ENCODE measurements at regions not wholly inside any gene's neighbourhood (a gene's known extent, or its start where the extent isn't known, plus 50 kb on each side); places are given as distances from the start of the nearest gene placed in this dataset.
"Not testable (repeated sequence)": the region's sequence is repeated elsewhere in the genome, so short reads cannot be mapped to it uniquely, and the experiment has no call there.

DNA sequence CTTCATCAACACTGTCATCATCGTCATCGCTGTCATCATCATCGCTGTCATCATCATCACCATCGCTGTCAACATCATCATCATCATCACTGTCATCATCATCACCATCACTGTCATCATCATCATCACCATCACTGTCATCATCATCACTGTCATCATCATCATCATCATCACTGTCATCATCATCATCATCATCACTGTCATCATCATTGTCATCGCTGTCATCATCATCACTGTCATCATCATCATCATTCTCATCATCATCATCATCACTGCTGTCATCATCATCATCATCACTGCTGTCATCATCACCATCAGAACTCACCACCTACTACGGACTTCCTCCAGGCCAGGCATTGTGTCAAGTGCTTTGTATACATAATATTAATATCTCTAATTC lies 160.6 kb downstream of the AIPL1 start:
- H3K9me3 ChIP-seq = no peaks in the 10 kb centered on the region
- no peak for TF ChIP-seq Cebpa-rat (IDR thresholded peaks at IDR 0.05)
- H3K36me3 ChIP-seq = no peaks in the 10 kb centered on the region
- H4K20me1 ChIP-seq = no peaks in the 10 kb centered on the region; the same call in 1 of the 2 replicates
- no peak overlapping the region for H3K27ac ChIP-seq
- no peak overlapping the region for H3K4me3 ChIP-seq
- no peaks in the 10 kb centered on the region for H3K4me1 ChIP-seq
- no peak overlapping the region for H3K4me2 ChIP-seq
- H3K9ac ChIP-seq = no peak overlapping the region
- no peaks in the 10 kb centered on the region for H3K27me3 ChIP-seq

DNA sequence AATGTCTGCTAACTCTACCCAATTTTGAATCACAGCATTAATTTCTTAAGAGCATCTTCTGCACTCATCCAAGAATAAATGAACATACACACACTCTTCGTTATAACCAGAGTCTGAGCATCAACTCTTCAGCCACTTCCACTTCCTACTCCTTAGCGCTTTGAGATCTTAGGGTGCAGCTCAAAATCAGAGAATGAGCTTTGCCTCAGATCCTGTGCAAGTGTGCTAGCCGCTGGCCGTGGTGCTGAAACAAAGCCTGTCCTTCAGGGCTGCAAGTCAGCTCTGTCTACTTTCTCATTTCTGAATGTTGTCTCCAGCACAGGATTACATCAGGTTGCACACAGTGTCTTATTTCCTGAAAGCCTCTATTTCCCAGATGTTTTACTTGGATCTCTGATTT lies 165.4 kb downstream of the AIPL1 start:
- Histone ChIP-seq H3K4me1 (no peaks in the 10 kb centered on the region), H3K4me2 (no peak overlapping the region), H3K27ac (no peak overlapping the region), H3K4me3 (no peak overlapping the region), H3K27me3 (no peaks in the 10 kb centered on the region), H3K9me3 (no peaks in the 10 kb centered on the region), H3K9ac (no peak overlapping the region), H4K20me1 (no peaks in the 10 kb centered on the region; the same call in 1 of the 2 replicates), H3K36me3 (no peaks in the 10 kb centered on the region)
- TF ChIP-seq Cebpa-rat (IDR thresholded peaks at IDR 0.05) = no peak

DNA sequence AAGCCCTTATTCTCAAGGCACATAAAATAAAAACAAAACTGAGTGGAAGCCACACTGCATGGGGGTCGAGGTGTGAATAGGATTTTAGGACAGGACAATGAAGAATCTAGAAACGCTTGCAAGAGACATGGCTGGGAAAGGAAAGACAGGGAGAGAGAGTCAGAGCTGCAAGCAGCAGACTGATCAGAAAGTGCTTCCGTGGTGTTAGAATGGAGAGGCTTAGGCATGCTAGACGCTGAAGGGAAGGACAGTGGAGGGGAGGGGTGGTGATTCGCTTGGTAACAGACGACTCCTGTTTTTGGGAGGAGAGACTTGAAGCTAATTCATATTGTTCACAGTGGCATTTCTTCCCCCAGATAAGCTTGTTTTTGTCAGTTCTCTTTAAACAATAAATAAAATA lies 173.5 kb downstream of the AIPL1 start:
- no peak for TF ChIP-seq Cebpa-rat (IDR thresholded peaks at IDR 0.05)
- H3K27ac ChIP-seq = no peak overlapping the region
- no peaks in the 10 kb centered on the region for H3K4me1 ChIP-seq
- H3K4me2 ChIP-seq = no peak overlapping the region
- no peak overlapping the region for H3K9ac ChIP-seq
- no peak overlapping the region for H3K4me3 ChIP-seq
- H3K27me3 ChIP-seq = no peaks in the 10 kb centered on the region
- H4K20me1 ChIP-seq = no peaks in the 10 kb centered on the region
- no peaks in the 10 kb centered on the region for H3K36me3 ChIP-seq
- no peaks in the 10 kb centered on the region for H3K9me3 ChIP-seq

DNA sequence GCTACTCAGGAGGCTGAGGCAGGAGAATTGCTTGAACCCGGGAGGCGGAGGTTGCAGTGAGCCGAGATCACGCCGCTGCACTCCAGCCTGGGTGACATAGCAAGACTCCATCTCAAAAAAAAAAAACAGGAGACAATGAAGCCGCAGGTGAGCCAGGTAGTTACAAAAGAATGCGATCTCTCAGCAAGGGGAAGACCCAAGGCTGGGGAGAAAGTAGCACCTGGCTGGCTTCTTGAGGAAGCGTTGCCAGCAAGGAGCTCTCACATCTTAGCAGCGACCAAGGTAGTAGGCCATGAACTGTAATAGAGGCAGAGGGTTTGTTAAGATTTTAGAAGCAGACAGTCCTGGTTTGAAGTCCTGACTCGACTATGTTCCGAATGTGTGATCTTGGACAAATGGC lies 175.0 kb downstream of the AIPL1 start:
- Histone ChIP-seq H3K27ac (no peak overlapping the region), H4K20me1 (no peaks in the 10 kb centered on the region), H3K4me2 (no peak overlapping the region), H3K36me3 (no peaks in the 10 kb centered on the region), H3K4me1 (no peaks in the 10 kb centered on the region), H3K9ac (no peak overlapping the region), H3K4me3 (no peak overlapping the region), H3K9me3 (no peaks in the 10 kb centered on the region), H3K27me3 (no peaks in the 10 kb centered on the region)
- TF ChIP-seq Cebpa-rat (IDR thresholded peaks at IDR 0.05) = no peak

DNA sequence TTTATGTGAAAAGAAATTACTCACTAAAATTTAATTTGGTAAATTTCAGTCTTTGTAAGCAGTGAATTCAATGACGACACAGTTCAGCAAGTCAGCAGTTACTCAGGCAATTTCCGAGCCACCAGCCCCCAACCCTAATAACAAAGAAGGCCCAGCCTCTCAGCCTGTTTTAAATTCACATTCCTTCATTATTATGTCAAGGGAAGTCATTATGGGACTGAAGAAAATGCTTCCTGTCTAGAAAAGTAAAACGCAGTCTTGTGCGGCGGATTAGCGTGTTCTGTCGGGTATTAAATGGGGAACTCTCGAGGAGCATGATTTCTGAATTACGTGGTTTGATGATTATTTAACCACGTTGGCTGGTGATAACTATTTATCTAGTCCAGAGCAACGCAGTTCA lies 177.6 kb downstream of the AIPL1 start:
- no peaks in the 10 kb centered on the region for H3K4me1 ChIP-seq
- H3K9me3 ChIP-seq = no peaks in the 10 kb centered on the region
- H3K27me3 ChIP-seq = no peaks in the 10 kb centered on the region
- no peak overlapping the region for H3K27ac ChIP-seq
- H4K20me1 ChIP-seq = no peaks in the 10 kb centered on the region
- no peak overlapping the region for H3K4me3 ChIP-seq
- no peak overlapping the region for H3K9ac ChIP-seq
- TF ChIP-seq Cebpa-rat (IDR thresholded peaks at IDR 0.05) = no peak
- H3K36me3 ChIP-seq = no peaks in the 10 kb centered on the region
- H3K4me2 ChIP-seq = no peak overlapping the region

DNA sequence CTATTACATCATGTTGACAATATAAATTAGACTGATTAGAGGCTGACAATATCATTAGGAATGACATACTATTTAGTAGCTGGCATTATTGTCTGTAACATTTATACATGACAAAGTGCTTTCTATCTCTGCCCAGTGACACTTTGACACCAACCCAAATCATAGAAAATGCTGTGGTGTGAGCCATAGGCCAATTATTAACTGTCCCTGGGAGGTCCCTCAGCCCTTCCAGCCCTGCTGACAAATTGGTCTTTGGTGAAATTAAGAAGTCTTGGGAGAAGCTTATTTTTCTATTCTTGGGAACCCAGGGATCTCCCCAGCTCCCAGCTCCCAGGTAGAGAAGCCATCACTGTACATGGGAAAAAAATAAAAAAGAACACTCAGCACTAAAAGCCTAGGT lies 179.6 kb downstream of the AIPL1 start:
- Histone ChIP-seq H3K27me3 (no peaks in the 10 kb centered on the region), H3K4me3 (no peak overlapping the region), H3K4me1 (no peaks in the 10 kb centered on the region), H3K4me2 (no peak overlapping the region), H3K36me3 (no peaks in the 10 kb centered on the region), H3K27ac (no peak overlapping the region), H4K20me1 (no peaks in the 10 kb centered on the region), H3K9ac (no peak overlapping the region), H3K9me3 (no peaks in the 10 kb centered on the region)
- TF ChIP-seq Cebpa-rat (IDR thresholded peaks at IDR 0.05) = no peak

DNA sequence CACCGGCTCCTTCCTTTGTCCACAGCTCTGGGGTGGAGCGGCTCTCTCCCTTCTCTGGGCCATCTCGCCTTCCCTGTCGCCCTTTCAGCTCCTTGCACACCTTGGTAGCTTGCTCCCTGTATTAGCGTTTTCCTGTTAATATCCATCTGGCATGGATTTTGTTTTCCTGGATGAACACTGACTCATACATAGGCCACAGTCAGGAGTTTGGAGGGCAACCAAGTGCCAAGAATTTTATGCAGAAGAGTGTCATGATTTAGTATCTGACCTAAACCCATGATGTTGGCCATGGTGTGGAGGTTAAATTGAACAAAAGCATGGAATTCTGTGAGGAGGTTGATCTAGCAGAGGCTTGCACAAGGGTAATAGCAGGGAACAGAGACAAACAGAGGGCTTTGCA lies 180.9 kb downstream of the AIPL1 start:
- no peaks in the 10 kb centered on the region for H4K20me1 ChIP-seq
- H3K9ac ChIP-seq = no peak overlapping the region
- TF ChIP-seq Cebpa-rat (IDR thresholded peaks at IDR 0.05) = no peak
- no peaks in the 10 kb centered on the region for H3K36me3 ChIP-seq
- H3K27me3 ChIP-seq = no peaks in the 10 kb centered on the region
- H3K9me3 ChIP-seq = no peaks in the 10 kb centered on the region
- no peak overlapping the region for H3K27ac ChIP-seq
- H3K4me1 ChIP-seq = no peaks in the 10 kb centered on the region
- H3K4me2 ChIP-seq = no peak overlapping the region
- H3K4me3 ChIP-seq = no peak overlapping the region

DNA sequence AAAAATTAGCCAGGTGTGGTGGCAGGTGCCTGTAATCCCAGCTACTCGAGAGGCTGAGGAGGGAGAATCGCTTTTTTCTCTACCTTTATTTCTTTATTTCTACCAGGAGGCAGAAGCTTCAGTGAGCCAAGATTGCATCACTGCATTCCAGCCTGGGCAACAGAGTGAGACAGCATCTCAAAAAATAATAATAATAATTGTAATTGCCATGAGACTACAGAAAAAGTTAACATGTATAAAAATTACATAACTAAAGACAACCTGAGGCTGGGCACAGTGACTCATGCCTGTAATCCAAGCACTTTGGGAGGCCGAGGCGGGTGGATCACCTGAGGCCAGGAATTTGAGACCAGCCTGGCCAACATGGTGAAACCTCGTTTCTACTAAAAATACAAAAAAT lies 181.5 kb downstream of the WSCD1 start:
- H4K20me1 ChIP-seq, H3K4me1 ChIP-seq, H3K9me3 ChIP-seq, H3K36me3 ChIP-seq, H3K4me3 ChIP-seq, H3K27ac ChIP-seq, H3K4me2 ChIP-seq, H3K27me3 ChIP-seq, H3K9ac ChIP-seq: not testable (repeated sequence)

DNA sequence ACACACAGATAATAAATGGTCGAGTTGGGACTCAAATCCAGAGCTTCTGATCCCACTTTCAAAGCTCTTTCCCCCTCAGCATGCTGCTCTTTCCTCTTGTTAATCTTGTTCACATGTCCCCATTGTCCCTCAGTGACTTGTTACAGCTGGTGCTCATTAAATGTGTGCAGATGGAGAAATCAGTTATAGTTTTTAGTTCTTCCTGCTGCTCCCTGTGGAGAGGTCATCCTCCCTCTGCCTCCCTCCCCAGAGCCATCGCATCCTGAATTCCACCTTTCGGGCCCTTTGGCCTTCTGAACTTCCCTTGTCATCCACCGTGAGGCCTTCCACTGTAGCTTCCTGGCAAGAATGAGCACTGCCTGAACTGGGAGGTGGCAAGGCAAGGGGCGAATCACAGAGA lies 179.6 kb downstream of the WSCD1 start:
- Histone ChIP-seq H3K27me3 (no peaks in the 10 kb centered on the region), H3K4me1 (no peaks in the 10 kb centered on the region)
- no peak for TF ChIP-seq Cebpa-rat (IDR thresholded peaks at IDR 0.05)

DNA sequence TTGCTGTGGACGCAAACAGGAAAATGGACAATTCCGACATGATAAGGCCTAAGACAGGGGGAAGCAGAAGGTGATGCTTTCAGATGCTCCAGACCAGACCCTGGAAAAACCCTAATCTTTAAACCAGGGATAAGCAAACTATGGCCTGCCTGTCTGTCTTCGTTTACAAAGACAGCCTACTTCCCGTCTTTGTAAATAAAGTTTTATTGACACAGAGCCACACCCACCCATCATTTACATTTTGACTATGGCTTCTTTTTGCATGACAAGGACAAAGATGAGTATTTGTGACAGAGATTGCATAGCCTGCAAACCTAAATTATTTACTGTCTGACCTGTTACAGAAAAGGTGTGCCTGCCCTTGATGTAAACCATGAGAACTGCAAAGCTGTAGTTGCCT lies 177.9 kb downstream of the WSCD1 start:
- Histone ChIP-seq H3K9me3 (no peaks in the 10 kb centered on the region), H3K36me3 (no peaks in the 10 kb centered on the region), H3K9ac (no peak overlapping the region), H3K27me3 (no peaks in the 10 kb centered on the region), H3K4me2 (no peak overlapping the region), H3K4me3 (no peak overlapping the region), H3K4me1 (no peaks in the 10 kb centered on the region), H4K20me1 (no peaks in the 10 kb centered on the region), H3K27ac (no peak overlapping the region)
- TF ChIP-seq Cebpa-rat (IDR thresholded peaks at IDR 0.05) = no peak

More for the DNA sequence above, 179.6 kb downstream of the WSCD1 start:
- no peak overlapping the region for H3K4me3 ChIP-seq
- H3K9ac ChIP-seq = no peak overlapping the region
- H3K9me3 ChIP-seq = no peaks in the 10 kb centered on the region
- H3K27ac ChIP-seq = no peak overlapping the region
- no peaks in the 10 kb centered on the region for H4K20me1 ChIP-seq
- no peaks in the 10 kb centered on the region for H3K36me3 ChIP-seq
- H3K4me2 ChIP-seq = no peak overlapping the region

DNA sequence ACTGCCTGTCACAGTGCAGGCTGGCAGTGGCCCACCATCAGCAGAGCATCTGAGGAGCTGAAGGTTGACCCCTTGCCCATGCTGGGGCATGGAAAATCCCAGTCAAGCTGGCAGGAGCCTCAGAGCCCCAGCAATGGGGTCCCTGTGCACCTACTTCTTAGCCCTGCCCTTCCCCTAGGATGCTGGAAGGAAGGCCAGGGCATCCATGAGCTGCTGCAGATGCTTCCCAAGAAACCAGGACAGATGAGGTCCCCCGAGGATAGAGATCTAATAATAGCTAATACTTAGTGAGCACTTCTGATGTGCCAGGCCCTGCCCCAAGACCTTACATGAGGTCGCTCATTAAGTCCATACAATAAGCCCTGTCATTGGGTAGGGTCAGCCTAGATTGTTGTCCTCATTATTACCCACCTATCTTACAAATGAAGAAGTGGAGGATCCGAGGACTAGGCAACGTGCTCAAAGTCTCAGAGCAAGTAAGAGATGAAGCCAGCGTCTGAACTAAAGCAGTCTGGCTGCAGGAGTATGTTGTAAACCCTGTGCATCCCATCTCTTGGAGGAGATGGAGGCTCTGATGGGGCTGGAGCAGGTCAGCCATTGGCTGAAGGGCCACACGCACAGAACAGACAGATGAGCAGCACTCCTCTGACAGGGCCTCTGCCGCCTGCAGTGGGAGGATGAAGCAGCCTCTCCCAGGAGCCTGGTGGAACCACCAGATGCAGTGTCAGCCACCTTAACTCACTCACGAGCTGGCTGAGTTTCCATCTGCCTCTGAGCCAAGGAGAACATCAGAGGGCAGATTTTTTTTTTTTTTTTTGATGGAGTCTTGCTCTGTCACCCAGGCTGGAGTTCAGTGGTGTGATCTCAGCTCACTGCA lies 175.4 kb downstream of the WSCD1 start:
- Histone ChIP-seq H3K36me3 (no peaks in the 10 kb centered on the region), H3K4me2 (no peak overlapping the region), H3K9ac (no peak overlapping the region), H3K4me3 (no peak overlapping the region), H3K27ac (no peak overlapping the region), H4K20me1 (no peaks in the 10 kb centered on the region), H3K9me3 (no peaks in the 10 kb centered on the region), H3K4me1 (no peaks in the 10 kb centered on the region), H3K27me3 (no peaks in the 10 kb centered on the region)
- no peak for TF ChIP-seq Cebpa-rat (IDR thresholded peaks at IDR 0.05)
